RWPE1 (cell line): ENCODE measurements at regions not wholly inside any gene's neighbourhood (a gene's known extent, or its start where the extent isn't known, plus 50 kb on each side); places are given as distances from the start of the nearest gene placed in this dataset.
A peak's percentile ranks its signal among the peaks of the same experiment; 100 is the strongest.

Source experiments
- CTCF ChIA-PET: fragments of 350-600 bp; sonication (Branson Sonifier 250); formaldehyde crosslinking; extraction: SDS; loops from one replicate; lab custom pipeline; 2021; lab: Yijun Ruan, JAX
- POLR2A ChIA-PET: fragments of 400-600 bp; formaldehyde crosslinking; extraction: SDS; loops from one replicate; lab custom pipeline; 2020; ENCODE audit warnings: antibody characterized with exemption; ENCODE audit not compliant: low non-redundant PET; lab: Yijun Ruan, JAX
- DNase-seq: peaks from one replicate; pipeline ENCODE4 v3.0.0; 2012; ENCODE audit warnings: low spot score
- H3K27ac ChIP-seq: fragments of 450-650 bp; 2 replicates; pipeline ENCODE4 v1.5.1; 2017
- CTCF ChIP-seq: fragments of 450-650 bp; conservative IDR thresholded peaks from 2 replicates; pipeline ENCODE4 v1.5.1; 2017; ENCODE audit warnings: low read depth, mild to moderate bottlenecking

- ChIA-PET CTCF (interaction anchor here (1.7 kb wide), 1 partner anchor 128 kb away, joined by 6 read pairs; no protein-coding TSS in a partner anchor), POLR2A (no interaction called here)
- DNase-seq, result no peak
- no peak for TF ChIP-seq CTCF
- H3K27ac ChIP-seq, result no peak overlapping the region
Observed at GRCh38 chr3:182709306-182709705, 84.0 kb upstream of the ATP11B start.

- DNase-seq, result peak; percentile 30
- H3K27ac ChIP-seq, result no peak overlapping the region
- ChIA-PET CTCF (interaction anchor here (0.6 to 1.0 kb wide), 5 partner anchors 13 to 1327 kb away, joined by 3 to 5 read pairs (median 3); no protein-coding TSS in a partner anchor), POLR2A (no interaction called here)
- TF ChIP-seq CTCF, result peak; percentile 72
Observed at GRCh38 chr3:182710557-182711157, 82.6 kb upstream of the ATP11B start.

GRCh38 chr3:182711261-182711683 lies 82.0 kb upstream of the ATP11B start:
- no peak for TF ChIP-seq CTCF
- POLR2A ChIA-PET, result no interaction called here
- DNase-seq, result no peak
- CTCF ChIA-PET, result interaction anchor here (0.6 to 1.0 kb wide), 4 partner anchors 12 to 1328 kb away, joined by 3 to 5 read pairs (median 3); no protein-coding TSS in a partner anchor
- H3K27ac ChIP-seq, result no peak overlapping the region

GRCh38 chr3:182711853-182712252 lies 81.5 kb upstream of the ATP11B start:
- TF ChIP-seq CTCF, result no peak
- ChIA-PET POLR2A (no interaction called here), CTCF (interaction anchor here (0.7 to 1.0 kb wide), 2 partner anchors 15 to 655 kb away, joined by 3 to 5 read pairs; no protein-coding TSS in a partner anchor)
- no peak for DNase-seq
- H3K27ac ChIP-seq, result no peak overlapping the region

GRCh38 chr3:182713111-182713510 lies 80.2 kb upstream of the ATP11B start:
- ChIA-PET POLR2A (no interaction called here), CTCF (interaction anchor here (1.4 to 1.5 kb wide), 2 partner anchors 128 to 132 kb away, joined by 3 to 5 read pairs; no protein-coding TSS in a partner anchor)
- no peak for TF ChIP-seq CTCF
- H3K27ac ChIP-seq, result no peak overlapping the region
- DNase-seq, result no peak

GRCh38 chr3:182713743-182714517 lies 79.4 kb upstream of the ATP11B start:
- POLR2A ChIA-PET, result no interaction called here

More at GRCh38 chr3:182713743-182714517, 79.4 kb upstream of the ATP11B start:
- no peak overlapping the region for H3K27ac ChIP-seq
- TF ChIP-seq CTCF, result peak; percentile 68
- peak; percentile 57 for DNase-seq
- CTCF ChIA-PET, result interaction anchor here (0.5 to 1.5 kb wide), 11 partner anchors 11 to 979 kb away, joined by 3 to 5 read pairs (median 4); partner anchors contain the start of gene ATP11B
